GM21619 (cell line): ENCODE measurements at regions not wholly inside any gene's neighbourhood (a gene's known extent, or its start where the extent isn't known, plus 50 kb on each side); places are given as distances from the start of the nearest gene placed in this dataset.

Experiments used
- ATAC-seq: cut with Tn5 transposase; IDR thresholded peaks from one replicate; pipeline ENCODE4 v1.9.1; 2021; ENCODE audit not compliant: unreplicated experiment

DNA sequence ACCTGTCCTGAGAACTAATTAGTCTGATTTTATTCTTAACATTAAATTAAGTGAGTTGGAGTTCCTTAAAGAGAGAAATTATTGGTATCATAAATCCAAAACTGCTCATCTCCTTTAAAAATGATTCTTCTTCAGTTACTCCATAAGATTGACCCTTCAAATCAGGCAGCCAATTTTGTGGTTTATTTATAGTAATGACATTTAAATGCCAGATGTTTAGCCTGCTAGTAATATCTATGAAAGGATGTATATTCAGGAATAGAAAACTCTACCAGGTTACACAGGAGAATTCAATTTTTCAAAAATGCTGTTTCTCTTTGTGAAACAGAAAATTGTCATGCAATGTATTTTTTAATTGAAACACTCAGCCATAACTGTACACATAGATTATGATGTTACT is 457.8 kb upstream of the ROBO2 start:
- no peak for ATAC-seq

DNA sequence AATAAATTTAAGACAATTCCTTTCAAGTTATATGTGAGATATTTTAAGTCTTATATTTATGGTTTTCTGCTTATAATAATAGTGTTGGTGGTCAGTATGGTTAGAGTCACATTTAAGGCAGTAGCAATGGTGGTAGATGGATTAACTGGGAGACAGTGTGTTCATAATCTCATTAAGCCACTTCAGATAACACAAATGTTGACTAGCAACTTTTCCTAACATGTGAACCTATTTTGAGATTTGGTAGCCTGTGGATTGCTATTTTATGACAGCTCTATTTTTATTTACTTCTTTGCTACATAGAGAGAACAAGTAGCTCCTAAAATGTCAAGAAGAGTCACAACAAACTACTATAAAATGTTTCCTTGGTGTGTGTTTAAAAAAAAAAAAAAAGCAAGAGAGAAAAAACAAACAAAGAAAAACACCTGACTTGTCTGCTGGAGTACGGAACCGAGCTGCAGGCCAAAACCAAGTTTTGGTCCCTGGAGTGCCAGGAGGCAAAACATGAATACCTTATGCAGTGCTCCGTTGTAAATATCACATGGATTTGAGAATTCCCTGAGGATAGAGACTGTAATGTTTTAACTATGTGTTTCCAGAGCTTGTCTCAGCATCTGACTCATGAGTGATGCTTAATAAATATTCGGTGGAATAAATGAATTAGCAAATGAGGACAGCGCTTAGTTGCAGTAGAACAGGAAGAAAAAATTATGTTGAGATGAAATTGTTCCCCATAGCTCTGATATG is 457.1 kb upstream of the ROBO2 start:
- no peak for ATAC-seq

- ATAC-seq: no peak
Observed at GRCh38 chr3:76585794-76586392, 454.0 kb upstream of the ROBO2 start.

DNA sequence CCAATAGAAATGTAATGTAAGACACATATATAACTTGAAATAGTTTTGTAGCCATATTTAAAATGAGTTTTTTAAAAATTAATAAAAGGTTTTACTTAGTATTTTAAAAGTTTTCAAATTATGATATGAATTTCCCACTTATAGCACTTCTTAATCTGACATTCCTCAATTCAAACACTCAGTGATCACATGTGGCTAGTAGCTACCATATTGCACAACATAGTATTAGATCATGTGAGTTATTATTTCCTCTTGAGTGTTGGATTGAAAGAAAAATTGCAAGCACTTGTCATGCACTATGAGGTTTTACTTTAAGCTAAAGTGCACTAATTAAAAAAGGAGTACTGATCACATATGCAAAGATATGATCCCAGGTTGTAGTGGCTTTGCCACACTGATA is 453.4 kb upstream of the ROBO2 start:
- ATAC-seq: no peak

DNA sequence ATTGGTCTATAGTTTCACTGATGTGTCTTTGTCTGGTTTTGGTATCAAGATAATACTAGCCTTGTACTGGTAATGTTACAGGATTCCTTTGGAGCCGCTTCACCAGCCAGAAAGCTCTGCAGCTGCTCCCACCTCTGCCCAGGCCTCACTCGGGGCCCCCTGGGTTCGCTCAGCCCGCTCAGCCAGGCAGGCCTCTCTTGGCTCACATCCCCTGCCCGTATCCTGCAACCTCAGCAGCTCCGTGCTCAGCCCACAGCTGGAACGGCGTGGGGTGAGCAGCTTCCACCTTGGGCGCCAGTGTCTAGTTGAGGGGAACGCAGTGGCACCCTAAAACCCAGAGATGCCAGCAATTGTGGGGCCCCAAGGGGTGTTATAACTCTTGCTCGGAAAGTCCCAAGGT is 429.7 kb upstream of the ROBO2 start:
- ATAC-seq: no peak

- no peak for ATAC-seq
Observed at GRCh38 chr3:76615719-76616118, 424.2 kb upstream of the ROBO2 start.

- ATAC-seq: no peak
Observed at GRCh38 chr3:76624164-76624563, 415.7 kb upstream of the ROBO2 start.

DNA sequence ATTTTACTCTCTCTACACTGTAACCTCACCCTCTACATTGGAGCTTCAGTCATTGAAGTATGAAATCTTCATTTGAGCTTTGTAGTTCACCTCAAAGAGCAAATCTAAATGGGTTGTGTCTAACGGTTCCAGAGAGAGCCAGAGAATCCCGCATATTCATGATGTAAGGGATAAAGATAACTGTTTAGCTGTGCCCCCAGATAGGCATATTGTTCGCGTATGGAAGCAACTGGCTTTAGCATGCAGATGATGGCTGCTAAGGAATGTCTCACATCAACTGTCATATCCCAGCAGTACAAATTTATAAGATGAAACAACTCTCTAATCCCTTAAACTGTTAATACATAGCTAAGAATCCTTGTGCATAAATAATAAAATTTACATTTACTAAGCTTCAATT is 412.7 kb upstream of the ROBO2 start:
- no peak for ATAC-seq

DNA sequence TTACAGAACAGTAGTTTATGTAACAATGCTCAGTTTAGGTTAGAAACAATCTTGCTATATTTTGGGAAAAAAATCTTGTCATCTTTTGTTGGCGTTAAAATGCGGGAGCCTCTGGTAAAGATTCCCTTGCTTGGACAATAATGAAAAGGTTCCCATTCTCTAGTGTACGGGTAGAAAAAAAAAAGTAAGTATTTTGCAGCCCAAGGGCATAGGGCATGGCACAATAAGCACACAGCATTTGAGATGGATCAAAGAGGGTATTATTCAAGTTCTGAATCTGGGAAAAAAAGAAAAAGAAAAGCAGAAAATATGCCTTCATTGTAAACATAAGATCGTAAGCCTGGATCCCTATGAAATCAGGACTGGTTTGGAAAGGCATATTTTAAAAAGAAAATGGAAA is 408.6 kb upstream of the ROBO2 start:
- no peak for ATAC-seq

- ATAC-seq: no peak
Observed at GRCh38 chr3:76638006-76638405, 401.9 kb upstream of the ROBO2 start.

- ATAC-seq: no peak
Observed at GRCh38 chr3:76643623-76644304, 396.1 kb upstream of the ROBO2 start.

GRCh38 chr3:76644305-76644675 is 395.6 kb upstream of the ROBO2 start:
- ATAC-seq: no peak

DNA sequence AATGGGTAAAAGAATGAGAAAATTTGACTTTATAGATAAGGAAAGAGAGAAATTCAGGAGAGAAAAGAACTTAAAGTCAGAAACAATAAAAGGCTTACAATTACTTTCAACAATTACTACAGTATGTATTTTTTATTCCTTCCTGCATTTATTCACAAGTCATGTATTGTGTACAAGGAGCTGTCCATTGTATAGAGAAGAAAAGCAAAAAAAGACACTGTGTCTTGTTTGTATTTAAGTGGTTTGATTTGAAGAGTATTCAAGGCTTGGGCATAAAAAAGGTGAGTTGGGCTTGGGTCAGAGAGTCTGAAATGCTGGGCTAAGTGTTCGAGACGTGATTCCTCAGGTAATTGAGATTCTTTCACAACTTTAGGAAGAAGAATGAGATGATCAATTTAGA is 394.2 kb upstream of the ROBO2 start:
- ATAC-seq: no peak

GRCh38 chr3:76646921-76647562 is 392.9 kb upstream of the ROBO2 start:
- no peak for ATAC-seq

DNA sequence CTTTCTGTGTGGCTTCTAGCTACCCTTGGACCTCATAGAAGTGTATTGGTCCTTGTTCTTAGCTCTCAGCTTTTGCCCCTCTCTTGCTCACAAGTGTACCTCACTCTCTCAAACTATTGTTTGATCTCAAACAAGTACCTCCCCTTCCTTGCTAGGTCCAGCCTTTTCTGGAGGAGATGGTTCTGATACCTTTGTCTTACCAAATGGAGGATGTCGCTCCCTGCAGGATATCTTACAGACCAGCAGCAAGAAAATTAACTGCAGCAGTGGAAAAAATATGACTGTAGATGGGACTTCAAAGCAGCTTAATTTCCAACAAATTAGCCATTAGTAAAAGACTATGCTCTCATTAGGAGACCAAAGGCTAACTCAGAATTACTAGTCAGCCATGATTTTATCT is 388.1 kb upstream of the ROBO2 start:
- no peak for ATAC-seq

- no peak for ATAC-seq
Observed at GRCh38 chr3:76652524-76652923, 387.4 kb upstream of the ROBO2 start.

DNA sequence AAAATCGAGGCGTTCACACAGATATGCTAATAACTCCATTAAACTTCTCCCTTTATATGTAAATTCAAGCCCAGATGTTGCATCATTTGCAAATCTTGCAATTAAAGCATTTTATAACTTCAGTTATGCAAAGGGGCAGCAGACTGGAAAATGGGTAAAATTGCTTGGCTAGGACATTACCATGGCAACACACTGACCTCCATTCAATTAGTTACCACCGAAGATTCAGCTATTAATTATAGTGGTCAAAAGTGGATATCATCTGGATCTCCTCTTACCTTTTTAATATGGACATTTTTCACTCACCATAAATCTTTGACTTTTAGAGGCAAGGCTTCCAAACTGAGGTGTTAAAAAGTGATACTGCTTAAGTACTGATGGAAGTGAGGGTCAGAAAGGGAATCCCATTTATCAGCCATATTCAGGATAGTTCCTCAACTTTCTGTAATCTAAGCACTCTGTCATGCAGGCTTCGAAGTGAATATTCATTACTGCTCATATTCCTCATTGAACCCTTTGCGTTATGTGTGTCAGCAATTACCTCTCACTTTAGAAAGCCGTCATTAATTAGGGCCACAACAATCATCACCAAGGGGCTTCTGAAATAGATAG is 386.2 kb upstream of the ROBO2 start:
- no peak for ATAC-seq

GRCh38 chr3:76656531-76657070 is 383.3 kb upstream of the ROBO2 start:
- ATAC-seq: no peak

GRCh38 chr3:76657909-76658308 is 382.0 kb upstream of the ROBO2 start:
- ATAC-seq: no peak

DNA sequence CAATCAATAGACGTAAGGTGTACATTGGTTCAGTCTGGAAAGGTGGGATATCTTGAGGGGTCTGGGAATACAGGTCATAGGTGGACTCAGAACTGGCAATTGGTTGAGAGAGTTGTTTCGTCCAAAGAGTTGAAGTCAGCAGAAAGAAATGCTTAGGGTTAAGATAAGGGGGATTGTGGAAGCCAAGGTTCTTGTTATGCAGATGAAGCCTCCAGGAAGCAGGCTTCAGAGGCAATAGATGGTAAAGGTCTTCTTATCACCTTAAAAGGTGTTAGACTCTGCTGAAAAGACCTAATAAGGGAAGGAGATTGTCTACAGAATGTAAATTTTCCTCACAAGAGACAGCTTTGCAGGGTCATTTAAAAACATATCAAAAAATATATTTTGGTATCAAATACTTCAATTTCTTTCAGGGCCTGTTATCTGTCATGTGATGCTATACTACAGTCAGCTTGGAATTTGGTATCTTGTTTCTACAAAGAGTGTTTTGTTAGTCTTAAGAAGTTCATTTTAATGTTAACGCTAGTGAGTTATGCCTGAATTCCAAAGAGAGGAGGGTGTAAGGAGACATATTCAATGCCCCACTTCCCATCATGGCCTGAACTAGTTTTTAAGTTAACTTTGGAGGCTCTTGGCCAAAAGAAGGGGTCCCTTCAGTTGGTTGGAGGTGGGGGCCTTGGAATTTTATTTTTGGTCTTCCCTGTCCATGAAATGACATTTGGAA is 378.2 kb upstream of the ROBO2 start:
- ATAC-seq: no peak

- no peak for ATAC-seq
Observed at GRCh38 chr3:76664816-76665215, 375.1 kb upstream of the ROBO2 start.
